Type B pancreatic cell (in vitro differentiated cells): ENCODE measurements at regions not wholly inside any gene's neighbourhood (a gene's known extent, or its start where the extent isn't known, plus 50 kb on each side); places are given as distances from the start of the nearest gene placed in this dataset.

Source experiments
- DNase-seq: peaks from one replicate; pipeline ENCODE4 v3.0.0; 2021; ENCODE audit warnings: mixed read lengths; ENCODE audit not compliant: unreplicated experiment; ENCODE audit errors: extremely low spot score
- H3K27ac Mint-ChIP-seq: 2 replicates; pipeline ENCODE4 v1.8.0; 2021; ENCODE audit warnings: mild to moderate bottlenecking, mixed read lengths
- H3K27me3 Mint-ChIP-seq: 2 replicates; pipeline ENCODE4 v1.8.0; 2021; ENCODE audit warnings: mixed read lengths
- H3K36me3 Mint-ChIP-seq: 2 replicates; pipeline ENCODE4 v1.8.0; 2021; ENCODE audit warnings: mixed read lengths
- H3K4me1 Mint-ChIP-seq: one replicate; pipeline ENCODE4 v1.8.0; 2021; ENCODE audit warnings: mixed read lengths; ENCODE audit not compliant: unreplicated experiment
- H3K4me3 Mint-ChIP-seq: 2 replicates; pipeline ENCODE4 v1.8.0; 2021; ENCODE audit warnings: mild to moderate bottlenecking, mixed read lengths
- H3K9me3 Mint-ChIP-seq: 2 replicates; pipeline ENCODE4 v1.8.0; 2021; ENCODE audit warnings: mixed read lengths
- CTCF ChIP-seq: fragments of 200-600 bp; sonication (generic); conservative IDR thresholded peaks from 2 replicates; pipeline ENCODE4 v1.5.0; 2021; ENCODE audit warnings: antibody characterized with exemption, mild to moderate bottlenecking

- Mint-ChIP-seq H3K4me1 (no peaks in the 10 kb centered on the region), H3K36me3 (no peaks in the 10 kb centered on the region), H3K27me3 (no peaks in the 10 kb centered on the region), H3K4me3 (no peak overlapping the region), H3K9me3 (no peaks in the 10 kb centered on the region), H3K27ac (no peak overlapping the region)
- DNase-seq = no peak
- TF ChIP-seq CTCF = no peak
These were observed 454.1 kb upstream of the NOX3 start for GRCh38 chr6:155909710-155910109.

- no peaks in the 10 kb centered on the region for H3K27me3 Mint-ChIP-seq
- no peak for DNase-seq
- no peak for TF ChIP-seq CTCF
- no peaks in the 10 kb centered on the region for H3K4me1 Mint-ChIP-seq
- H3K9me3 Mint-ChIP-seq = no peaks in the 10 kb centered on the region
- no peaks in the 10 kb centered on the region for H3K36me3 Mint-ChIP-seq
- no peak overlapping the region for H3K4me3 Mint-ChIP-seq
- H3K27ac Mint-ChIP-seq = no peak overlapping the region
These were observed 440.0 kb upstream of the NOX3 start for GRCh38 chr6:155895641-155896040.

GRCh38 chr6:155894758-155895157 lies 439.1 kb upstream of the NOX3 start:
- Mint-ChIP-seq H3K4me3 (no peak overlapping the region), H3K4me1 (peaks cover 3% of the 10 kb centered on the region), H3K36me3 (no peaks in the 10 kb centered on the region), H3K27ac (no peak overlapping the region), H3K27me3 (no peaks in the 10 kb centered on the region), H3K9me3 (no peaks in the 10 kb centered on the region)
- no peak for TF ChIP-seq CTCF
- DNase-seq = no peak

GRCh38 chr6:155894262-155894661 lies 438.6 kb upstream of the NOX3 start:
- no peak for TF ChIP-seq CTCF
- no peak overlapping the region for H3K4me3 Mint-ChIP-seq
- H3K9me3 Mint-ChIP-seq = no peaks in the 10 kb centered on the region
- H3K27me3 Mint-ChIP-seq = no peaks in the 10 kb centered on the region
- no peak overlapping the region for H3K27ac Mint-ChIP-seq
- peaks cover 7% of the 10 kb centered on the region for H3K4me1 Mint-ChIP-seq
- no peaks in the 10 kb centered on the region for H3K36me3 Mint-ChIP-seq
- DNase-seq = no peak

- no peak for TF ChIP-seq CTCF
- no peak overlapping the region for H3K4me3 Mint-ChIP-seq
- peaks cover 16% of the 10 kb centered on the region for H3K4me1 Mint-ChIP-seq
- H3K27me3 Mint-ChIP-seq = peaks cover 3% of the 10 kb centered on the region
- H3K27ac Mint-ChIP-seq = no peak overlapping the region
- H3K9me3 Mint-ChIP-seq = no peaks in the 10 kb centered on the region
- H3K36me3 Mint-ChIP-seq = no peaks in the 10 kb centered on the region
- no peak for DNase-seq
These were observed 434.8 kb upstream of the NOX3 start for GRCh38 chr6:155890409-155890808.

GRCh38 chr6:155889410-155889809 lies 433.8 kb upstream of the NOX3 start:
- no peak overlapping the region for H3K27ac Mint-ChIP-seq
- H3K36me3 Mint-ChIP-seq = no peaks in the 10 kb centered on the region
- H3K9me3 Mint-ChIP-seq = no peaks in the 10 kb centered on the region
- H3K4me1 Mint-ChIP-seq = peaks cover 16% of the 10 kb centered on the region
- H3K4me3 Mint-ChIP-seq = no peak overlapping the region
- peaks cover 3% of the 10 kb centered on the region for H3K27me3 Mint-ChIP-seq
- no peak for TF ChIP-seq CTCF
- DNase-seq = no peak
